AG09319 (cell line): ENCODE measurements at regions not wholly inside any gene's neighbourhood (a gene's known extent, or its start where the extent isn't known, plus 50 kb on each side); places are given as distances from the start of the nearest gene placed in this dataset.

ENCODE experiments used
- DNase-seq: peaks from one replicate; pipeline ENCODE4 v3.0.0-alpha.2; 2010; ENCODE audit warnings: low read depth; ENCODE audit errors: extremely low read depth
- TF ChIP-seq, protein P1 (sequence below): IDR thresholded peaks from 2 replicates; pipeline ENCODE4 v1.5.1; 2011; ENCODE audit warnings: low read depth, mild to moderate bottlenecking, inconsistent platforms, low read length, moderate library complexity

GRCh38 chr4:63558709-63559108 lies 850.5 kb downstream of the TECRL start:
- TF ChIP-seq, protein P1, sequence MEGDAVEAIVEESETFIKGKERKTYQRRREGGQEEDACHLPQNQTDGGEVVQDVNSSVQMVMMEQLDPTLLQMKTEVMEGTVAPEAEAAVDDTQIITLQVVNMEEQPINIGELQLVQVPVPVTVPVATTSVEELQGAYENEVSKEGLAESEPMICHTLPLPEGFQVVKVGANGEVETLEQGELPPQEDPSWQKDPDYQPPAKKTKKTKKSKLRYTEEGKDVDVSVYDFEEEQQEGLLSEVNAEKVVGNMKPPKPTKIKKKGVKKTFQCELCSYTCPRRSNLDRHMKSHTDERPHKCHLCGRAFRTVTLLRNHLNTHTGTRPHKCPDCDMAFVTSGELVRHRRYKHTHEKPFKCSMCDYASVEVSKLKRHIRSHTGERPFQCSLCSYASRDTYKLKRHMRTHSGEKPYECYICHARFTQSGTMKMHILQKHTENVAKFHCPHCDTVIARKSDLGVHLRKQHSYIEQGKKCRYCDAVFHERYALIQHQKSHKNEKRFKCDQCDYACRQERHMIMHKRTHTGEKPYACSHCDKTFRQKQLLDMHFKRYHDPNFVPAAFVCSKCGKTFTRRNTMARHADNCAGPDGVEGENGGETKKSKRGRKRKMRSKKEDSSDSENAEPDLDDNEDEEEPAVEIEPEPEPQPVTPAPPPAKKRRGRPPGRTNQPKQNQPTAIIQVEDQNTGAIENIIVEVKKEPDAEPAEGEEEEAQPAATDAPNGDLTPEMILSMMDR = no peak

GRCh38 chr4:63556332-63556731 lies 852.9 kb downstream of the TECRL start:
- TF ChIP-seq, protein P1 = no peak
- no peak for DNase-seq

More at GRCh38 chr4:63558709-63559108, 850.5 kb downstream of the TECRL start:
- DNase-seq = no peak

GRCh38 chr4:63553123-63553522 lies 856.1 kb downstream of the TECRL start:
- TF ChIP-seq, protein P1 = no peak
- no peak for DNase-seq

DNA sequence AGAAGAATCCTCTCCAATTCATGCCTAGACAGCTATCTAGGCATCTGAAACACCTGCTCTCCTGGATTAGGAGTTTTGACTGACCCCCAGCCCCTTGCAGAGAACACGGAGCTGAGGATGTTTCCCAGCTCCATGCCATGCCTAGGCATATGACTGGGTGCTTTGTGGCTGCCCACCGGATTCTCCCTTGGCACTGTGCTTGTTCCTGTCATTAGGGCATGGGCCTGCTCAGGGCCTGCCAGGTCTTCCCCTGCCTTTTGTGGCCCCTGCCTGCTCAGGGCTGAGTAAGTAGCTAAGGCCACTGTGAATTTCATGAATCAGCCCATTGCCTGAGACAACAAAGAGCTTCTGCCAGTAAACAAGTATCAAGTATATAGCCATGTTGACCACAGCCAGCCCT lies 867.4 kb downstream of the TECRL start:
- DNase-seq = no peak
- TF ChIP-seq, protein P1 = no peak

DNA sequence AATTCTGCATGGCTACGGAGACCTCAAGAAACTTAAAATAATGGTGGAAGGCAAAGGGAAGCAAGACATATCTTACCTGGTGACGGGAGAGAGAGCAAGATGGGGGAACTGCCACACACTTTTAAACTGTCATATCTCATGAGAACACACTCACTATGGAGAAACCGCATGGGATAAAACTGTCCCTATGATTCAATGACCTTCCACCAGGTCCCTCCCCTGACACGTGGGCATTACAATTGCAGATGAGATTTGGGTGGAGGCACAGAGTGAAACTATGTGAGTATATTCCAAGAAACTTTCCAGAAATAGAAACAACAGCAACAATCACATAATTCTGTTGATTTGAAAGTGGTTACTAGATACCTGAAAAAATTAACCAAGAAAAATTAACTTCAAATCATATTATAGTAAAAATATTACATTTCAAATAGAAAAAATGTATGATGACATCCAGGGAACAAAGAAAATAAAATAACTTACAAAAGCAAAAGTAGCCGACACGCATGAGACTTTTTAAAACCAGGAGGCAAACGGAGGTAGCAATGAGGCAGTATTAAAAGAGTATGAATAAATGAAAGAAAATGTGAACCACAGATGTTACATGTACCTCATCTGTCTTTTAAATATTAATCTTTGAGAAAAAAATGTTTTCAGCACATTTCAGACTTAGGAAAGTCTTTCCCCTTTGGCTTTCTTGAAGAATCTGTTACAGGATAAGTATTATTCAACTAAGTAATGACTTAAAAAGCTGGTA lies 879.5 kb downstream of the TECRL start:
- no peak for DNase-seq
- TF ChIP-seq, protein P1 = no peak

DNA sequence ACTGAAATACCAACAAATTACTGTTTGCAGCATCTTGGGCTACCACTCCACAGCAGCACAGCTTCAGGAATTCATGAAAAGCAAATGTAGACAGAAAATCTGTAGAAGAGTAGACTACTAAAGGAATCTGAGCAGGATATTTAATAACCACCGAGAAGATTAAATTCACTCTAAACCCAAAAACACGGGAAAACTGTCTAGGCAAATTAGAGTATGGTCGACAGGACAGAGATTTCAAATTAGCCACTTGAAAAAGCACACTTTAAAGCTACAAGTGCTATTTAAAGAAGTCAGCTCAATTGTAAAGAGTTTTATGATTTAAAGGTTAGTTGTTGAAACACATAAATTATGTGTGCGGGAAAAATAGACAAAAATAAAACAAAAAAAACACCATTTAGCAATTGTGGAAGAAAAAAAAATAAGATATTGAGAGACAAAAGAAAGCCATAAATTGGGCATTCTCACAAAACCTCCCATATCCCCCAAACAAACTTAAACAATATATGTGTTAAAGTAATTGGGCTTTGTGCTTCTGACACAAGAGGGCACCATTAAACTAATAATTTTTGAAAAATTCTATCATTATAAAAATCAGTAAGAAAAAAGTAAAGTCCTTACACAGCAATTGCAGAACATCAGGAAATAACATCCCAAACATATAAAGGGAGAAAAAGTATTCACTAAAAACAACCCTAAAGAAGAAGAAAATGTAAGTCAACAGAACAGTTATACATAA lies 880.8 kb downstream of the TECRL start:
- no peak for DNase-seq

More for the DNA sequence above, 880.8 kb downstream of the TECRL start:
- TF ChIP-seq, protein P1 = no peak
